ENCODE measurements at regions not wholly inside any gene's neighbourhood (a gene's known extent, or its start where the extent isn't known, plus 50 kb on each side); places are given as distances from the start of the nearest gene placed in this dataset.

DNA sequence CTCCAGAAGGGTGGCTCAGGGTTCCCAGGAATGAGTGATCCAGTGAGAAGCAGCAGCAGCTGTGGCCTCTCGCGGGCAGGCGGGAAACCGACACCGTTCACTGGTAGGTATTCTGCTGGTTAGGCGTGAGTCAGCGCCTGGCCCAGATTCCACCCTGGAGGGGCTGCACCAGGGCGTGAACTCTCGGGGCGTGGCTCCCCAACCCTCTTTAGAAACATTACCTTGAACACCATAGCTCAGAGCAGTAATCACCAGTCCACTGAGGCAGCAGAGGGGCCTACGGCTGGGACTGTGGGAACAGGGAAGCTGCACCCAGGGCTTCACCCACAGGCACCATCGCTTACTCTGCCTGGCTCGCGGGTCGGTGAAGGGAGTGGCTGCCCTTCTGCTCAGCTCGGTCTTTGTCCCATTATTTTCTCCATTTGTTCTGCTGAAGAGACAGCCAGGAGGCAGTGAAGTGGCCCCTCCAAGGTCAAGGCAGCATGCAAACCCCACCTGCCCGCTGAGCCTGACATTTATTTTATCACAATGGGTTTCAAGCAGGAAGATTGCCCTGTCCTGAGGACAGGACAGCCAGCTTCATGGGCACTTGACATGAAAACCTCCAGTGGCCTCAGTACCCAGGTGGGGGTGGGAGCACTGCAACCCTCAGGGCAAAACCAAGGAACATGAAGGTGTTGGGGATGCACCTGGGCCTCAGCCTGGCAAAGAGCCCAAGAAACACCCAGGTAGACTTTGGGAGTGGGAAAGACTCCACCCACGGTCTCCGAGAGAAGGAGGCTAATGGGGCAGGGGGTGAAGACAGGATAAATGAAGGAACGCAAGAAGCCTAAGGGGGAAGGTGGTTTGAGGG, 51.0 kb upstream of the CD93 start (continued):
- TF ChIP-seq ETS1 (conservative IDR thresholded peaks at IDR 0.05; ENCODE audit: control insufficient read depth, low read depth, low read length): no peak
- no peak; the same call in 1 of the 2 replicates for TF ChIP-seq NBN (IDR thresholded peaks at IDR 0.05; ENCODE audit: low read depth)
- TF ChIP-seq ZNF212 (CRISPR knock-in tag; IDR thresholded peaks at IDR 0.05): no peak
- TF ChIP-seq, protein P1, sequence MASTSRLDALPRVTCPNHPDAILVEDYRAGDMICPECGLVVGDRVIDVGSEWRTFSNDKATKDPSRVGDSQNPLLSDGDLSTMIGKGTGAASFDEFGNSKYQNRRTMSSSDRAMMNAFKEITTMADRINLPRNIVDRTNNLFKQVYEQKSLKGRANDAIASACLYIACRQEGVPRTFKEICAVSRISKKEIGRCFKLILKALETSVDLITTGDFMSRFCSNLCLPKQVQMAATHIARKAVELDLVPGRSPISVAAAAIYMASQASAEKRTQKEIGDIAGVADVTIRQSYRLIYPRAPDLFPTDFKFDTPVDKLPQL (IDR thresholded peaks at IDR 0.05; ENCODE audit: extremely low read depth, insufficient read length): no peak
- TF ChIP-seq ZNF263 (CRISPR knock-in tag; IDR thresholded peaks at IDR 0.05; ENCODE audit: borderline replicate concordance): no peak
- peak; percentile 55 for TF ChIP-seq TAF9B (IDR thresholded peaks at IDR 0.05; ENCODE audit: partially characterized antibody)
- TF ChIP-seq, protein P2, sequence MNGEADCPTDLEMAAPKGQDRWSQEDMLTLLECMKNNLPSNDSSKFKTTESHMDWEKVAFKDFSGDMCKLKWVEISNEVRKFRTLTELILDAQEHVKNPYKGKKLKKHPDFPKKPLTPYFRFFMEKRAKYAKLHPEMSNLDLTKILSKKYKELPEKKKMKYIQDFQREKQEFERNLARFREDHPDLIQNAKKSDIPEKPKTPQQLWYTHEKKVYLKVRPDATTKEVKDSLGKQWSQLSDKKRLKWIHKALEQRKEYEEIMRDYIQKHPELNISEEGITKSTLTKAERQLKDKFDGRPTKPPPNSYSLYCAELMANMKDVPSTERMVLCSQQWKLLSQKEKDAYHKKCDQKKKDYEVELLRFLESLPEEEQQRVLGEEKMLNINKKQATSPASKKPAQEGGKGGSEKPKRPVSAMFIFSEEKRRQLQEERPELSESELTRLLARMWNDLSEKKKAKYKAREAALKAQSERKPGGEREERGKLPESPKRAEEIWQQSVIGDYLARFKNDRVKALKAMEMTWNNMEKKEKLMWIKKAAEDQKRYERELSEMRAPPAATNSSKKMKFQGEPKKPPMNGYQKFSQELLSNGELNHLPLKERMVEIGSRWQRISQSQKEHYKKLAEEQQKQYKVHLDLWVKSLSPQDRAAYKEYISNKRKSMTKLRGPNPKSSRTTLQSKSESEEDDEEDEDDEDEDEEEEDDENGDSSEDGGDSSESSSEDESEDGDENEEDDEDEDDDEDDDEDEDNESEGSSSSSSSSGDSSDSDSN (IDR thresholded peaks at IDR 0.05; ENCODE audit: borderline replicate concordance in 1 of 2, low read depth in 2 of 2, low read length in 2 of 2): no peak
- TF ChIP-seq ZNF449 (CRISPR knock-in tag; IDR thresholded peaks at IDR 0.05): no peak
- TF ChIP-seq HNRNPH1 (optimal IDR thresholded peaks at IDR 0.05; ENCODE audit: low read depth, low read length): no peak
- TF ChIP-seq RCOR1 (IDR thresholded peaks at IDR 0.05; ENCODE audit: borderline replicate concordance in 1 of 2, low read depth in 2 of 2, low read length in 2 of 2): no peak; a peak in 1 of 4 replicates
- TF ChIP-seq HNRNPLL (IDR thresholded peaks at IDR 0.05; ENCODE audit: low read depth, low read length, poor library complexity, severe bottlenecking): no peak
- no peak for TF ChIP-seq PRMT5 (CRISPR knock-in tag; IDR thresholded peaks at IDR 0.05)
- TF ChIP-seq ZNF175 (CRISPR knock-in tag; IDR thresholded peaks at IDR 0.05; ENCODE audit: low read depth): 0 out of 2 replicates have a peak, but pooled peaks have one; percentile 30
- no peak for TF ChIP-seq ZNF699 (CRISPR knock-in tag; IDR thresholded peaks at IDR 0.05; ENCODE audit: insufficient replicate concordance)
- no peak for TF ChIP-seq SREBF2 (CRISPR knock-in tag; IDR thresholded peaks at IDR 0.05)
- TF ChIP-seq RUNX1 (IDR thresholded peaks at IDR 0.05; ENCODE audit: low read depth): no peak
- TF ChIP-seq GATA2 (CRISPR knock-in tag; IDR thresholded peaks at IDR 0.05): no peak
- TF ChIP-seq, protein P3, sequence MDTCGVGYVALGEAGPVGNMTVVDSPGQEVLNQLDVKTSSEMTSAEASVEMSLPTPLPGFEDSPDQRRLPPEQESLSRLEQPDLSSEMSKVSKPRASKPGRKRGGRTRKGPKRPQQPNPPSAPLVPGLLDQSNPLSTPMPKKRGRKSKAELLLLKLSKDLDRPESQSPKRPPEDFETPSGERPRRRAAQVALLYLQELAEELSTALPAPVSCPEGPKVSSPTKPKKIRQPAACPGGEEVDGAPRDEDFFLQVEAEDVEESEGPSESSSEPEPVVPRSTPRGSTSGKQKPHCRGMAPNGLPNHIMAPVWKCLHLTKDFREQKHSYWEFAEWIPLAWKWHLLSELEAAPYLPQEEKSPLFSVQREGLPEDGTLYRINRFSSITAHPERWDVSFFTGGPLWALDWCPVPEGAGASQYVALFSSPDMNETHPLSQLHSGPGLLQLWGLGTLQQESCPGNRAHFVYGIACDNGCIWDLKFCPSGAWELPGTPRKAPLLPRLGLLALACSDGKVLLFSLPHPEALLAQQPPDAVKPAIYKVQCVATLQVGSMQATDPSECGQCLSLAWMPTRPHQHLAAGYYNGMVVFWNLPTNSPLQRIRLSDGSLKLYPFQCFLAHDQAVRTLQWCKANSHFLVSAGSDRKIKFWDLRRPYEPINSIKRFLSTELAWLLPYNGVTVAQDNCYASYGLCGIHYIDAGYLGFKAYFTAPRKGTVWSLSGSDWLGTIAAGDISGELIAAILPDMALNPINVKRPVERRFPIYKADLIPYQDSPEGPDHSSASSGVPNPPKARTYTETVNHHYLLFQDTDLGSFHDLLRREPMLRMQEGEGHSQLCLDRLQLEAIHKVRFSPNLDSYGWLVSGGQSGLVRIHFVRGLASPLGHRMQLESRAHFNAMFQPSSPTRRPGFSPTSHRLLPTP (IDR thresholded peaks at IDR 0.05; ENCODE audit: borderline replicate concordance, extremely low read depth, insufficient read length): no peak
